ENCODE measurements at regions not wholly inside any gene's neighbourhood (a gene's known extent, or its start where the extent isn't known, plus 50 kb on each side); places are given as distances from the start of the nearest gene placed in this dataset.

DNA sequence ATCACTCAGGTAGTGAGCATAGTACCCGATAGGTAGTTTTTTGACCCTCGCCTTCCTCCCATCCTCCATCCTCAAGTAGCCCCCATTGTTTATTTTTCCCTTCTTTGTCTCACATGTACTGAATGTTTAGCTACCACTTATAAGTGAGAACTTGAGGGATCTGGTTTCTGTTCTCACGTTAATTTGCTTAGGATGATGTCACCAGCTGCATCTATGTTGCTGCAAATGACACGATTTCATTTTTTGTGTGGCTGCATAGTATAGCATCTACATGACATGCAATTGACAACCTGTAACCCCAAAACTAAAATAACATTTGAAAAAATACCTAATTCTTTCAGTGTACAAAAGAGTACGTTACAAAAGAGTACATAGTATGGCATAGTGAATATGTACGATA, 254.0 kb upstream of the NOVA1 start:
- H3K4me3 ChIP-seq (ENCODE audit: low read length), result no peak overlapping the region
- no peaks in the 10 kb centered on the region for H3K36me3 ChIP-seq (ENCODE audit: insufficient read depth, low read length)

GRCh38 chr14:26855077-26855753, 257.4 kb upstream of the NOVA1 start:
- H3K27me3 ChIP-seq (ENCODE audit: insufficient read depth, low read depth, low read length), result no peaks in the 10 kb centered on the region
- H3F3A ChIP-seq (ENCODE audit: insufficient read depth, low read length, poor library complexity, severe bottlenecking), result no peaks in the 10 kb centered on the region
- H3K79me2 ChIP-seq (replicated peaks; ENCODE audit: insufficient read depth, low read length), result no peaks in the 10 kb centered on the region
- H3K27ac ChIP-seq (ENCODE audit: low read length), result no peak overlapping the region
- no peaks in the 10 kb centered on the region for H3K9me3 ChIP-seq (ENCODE audit: low read length)
- H3K4me3 ChIP-seq (ENCODE audit: low read length), result no peak overlapping the region
- H3K9ac ChIP-seq (ENCODE audit: low read length), result no peak overlapping the region
- no peak overlapping the region for H3K4me2 ChIP-seq (ENCODE audit: low read length)
- no peaks in the 10 kb centered on the region for H4K20me1 ChIP-seq (ENCODE audit: insufficient read depth)
- no peaks in the 10 kb centered on the region for H3K9me2 ChIP-seq (ENCODE audit: insufficient read depth, low read length)
- H2AFZ ChIP-seq (ENCODE audit: low read depth, low read length), result no peak overlapping the region
- no peaks in the 10 kb centered on the region for H3K36me3 ChIP-seq (ENCODE audit: insufficient read depth, low read length)
- no peak for TF ChIP-seq TAF1 (IDR thresholded peaks at IDR 0.05; ENCODE audit: low read depth)
- no peak for TF ChIP-seq CTCF (IDR thresholded peaks at IDR 0.05; ENCODE audit: poor library complexity, severe bottlenecking)
- no peak for TF ChIP-seq REST (IDR thresholded peaks at IDR 0.05; ENCODE audit: borderline replicate concordance)
- TF ChIP-seq MXI1 (conservative IDR thresholded peaks at IDR 0.05; ENCODE audit: poor library complexity, severe bottlenecking), result no peak
- TF ChIP-seq EP300 (conservative IDR thresholded peaks at IDR 0.05; ENCODE audit: poor library complexity, severe bottlenecking), result no peak

More for the DNA sequence above, 254.0 kb upstream of the NOVA1 start:
- H3F3A ChIP-seq (ENCODE audit: insufficient read depth, low read length, poor library complexity, severe bottlenecking), result no peaks in the 10 kb centered on the region
- TF ChIP-seq POLR2AphosphoS5 (IDR thresholded peaks at IDR 0.05) (no peak), CTCF (IDR thresholded peaks at IDR 0.05; ENCODE audit: poor library complexity, severe bottlenecking) (no peak), RAD21 (conservative IDR thresholded peaks at IDR 0.05) (no peak), EZH2 (IDR thresholded peaks at IDR 0.05; ENCODE audit: borderline replicate concordance, insufficient read depth, low read length, poor library complexity, severe bottlenecking) (no peak), MXI1 (conservative IDR thresholded peaks at IDR 0.05; ENCODE audit: poor library complexity, severe bottlenecking) (no peak), SMC3 (conservative IDR thresholded peaks at IDR 0.05; ENCODE audit: poor library complexity) (no peak), EP300 (conservative IDR thresholded peaks at IDR 0.05; ENCODE audit: poor library complexity, severe bottlenecking) (no peak), TAF1 (IDR thresholded peaks at IDR 0.05; ENCODE audit: low read depth) (no peak), REST (IDR thresholded peaks at IDR 0.05; ENCODE audit: borderline replicate concordance) (no peak)
- H3K4me2 ChIP-seq (ENCODE audit: low read length), result no peak overlapping the region
- no peaks in the 10 kb centered on the region for H3K9me2 ChIP-seq (ENCODE audit: insufficient read depth, low read length)
- no peaks in the 10 kb centered on the region for H3K27me3 ChIP-seq (ENCODE audit: insufficient read depth, low read depth, low read length)
- H3K9me3 ChIP-seq (ENCODE audit: low read length), result no peaks in the 10 kb centered on the region
- H3K9ac ChIP-seq (ENCODE audit: low read length), result no peak overlapping the region
- no peaks in the 10 kb centered on the region for H3K79me2 ChIP-seq (replicated peaks; ENCODE audit: insufficient read depth, low read length)
- H4K20me1 ChIP-seq (ENCODE audit: insufficient read depth), result no peaks in the 10 kb centered on the region
- no peak overlapping the region for H3K27ac ChIP-seq (ENCODE audit: low read length)
- H2AFZ ChIP-seq (ENCODE audit: low read depth, low read length), result no peak overlapping the region
